ENCODE measurements at regions not wholly inside any gene's neighbourhood (a gene's known extent, or its start where the extent isn't known, plus 50 kb on each side); places are given as distances from the start of the nearest gene placed in this dataset.

- TF ChIP-seq CTCF (IDR thresholded peaks at IDR 0.05; ENCODE audit: insufficient read depth, low read length): no peak
- TF ChIP-seq GABPA (IDR thresholded peaks at IDR 0.05; ENCODE audit: low read depth): no peak
Observed at GRCh38 chr10:118823256-118823907, 68.6 kb upstream of the CACUL1 start.
